ENCODE measurements at regions not wholly inside any gene's neighbourhood (a gene's known extent, or its start where the extent isn't known, plus 50 kb on each side); places are given as distances from the start of the nearest gene placed in this dataset.

DNA sequence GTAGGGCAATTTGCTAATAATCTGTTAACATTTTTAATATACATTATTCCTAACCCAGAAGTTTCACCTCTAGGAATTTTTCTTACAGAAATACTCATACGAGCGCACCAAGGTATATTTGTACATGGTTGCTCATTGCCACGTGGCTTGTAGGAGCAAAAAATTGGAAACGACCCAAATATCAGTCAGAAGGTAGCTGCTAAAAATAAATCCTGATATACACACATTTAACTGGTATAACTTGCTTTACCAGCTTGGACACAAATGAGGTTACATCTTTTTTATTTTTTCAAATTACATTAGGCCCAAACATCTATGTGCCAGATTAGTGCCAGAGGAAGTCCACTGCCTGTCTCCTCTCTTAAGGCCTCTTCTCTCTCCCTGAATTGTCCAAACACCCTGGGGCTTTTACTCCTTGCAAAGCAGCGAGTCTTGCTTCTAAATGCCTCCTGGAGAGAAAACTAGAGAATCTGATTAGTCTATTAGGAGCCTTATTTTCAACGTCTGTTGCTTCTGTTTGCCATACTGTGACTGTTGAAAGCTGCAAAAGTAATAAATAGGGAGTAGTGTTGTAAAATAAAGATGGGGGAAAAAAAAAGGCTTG is 92.0 kb upstream of the SSBP2 start:
- TF ChIP-seq, protein P1, sequence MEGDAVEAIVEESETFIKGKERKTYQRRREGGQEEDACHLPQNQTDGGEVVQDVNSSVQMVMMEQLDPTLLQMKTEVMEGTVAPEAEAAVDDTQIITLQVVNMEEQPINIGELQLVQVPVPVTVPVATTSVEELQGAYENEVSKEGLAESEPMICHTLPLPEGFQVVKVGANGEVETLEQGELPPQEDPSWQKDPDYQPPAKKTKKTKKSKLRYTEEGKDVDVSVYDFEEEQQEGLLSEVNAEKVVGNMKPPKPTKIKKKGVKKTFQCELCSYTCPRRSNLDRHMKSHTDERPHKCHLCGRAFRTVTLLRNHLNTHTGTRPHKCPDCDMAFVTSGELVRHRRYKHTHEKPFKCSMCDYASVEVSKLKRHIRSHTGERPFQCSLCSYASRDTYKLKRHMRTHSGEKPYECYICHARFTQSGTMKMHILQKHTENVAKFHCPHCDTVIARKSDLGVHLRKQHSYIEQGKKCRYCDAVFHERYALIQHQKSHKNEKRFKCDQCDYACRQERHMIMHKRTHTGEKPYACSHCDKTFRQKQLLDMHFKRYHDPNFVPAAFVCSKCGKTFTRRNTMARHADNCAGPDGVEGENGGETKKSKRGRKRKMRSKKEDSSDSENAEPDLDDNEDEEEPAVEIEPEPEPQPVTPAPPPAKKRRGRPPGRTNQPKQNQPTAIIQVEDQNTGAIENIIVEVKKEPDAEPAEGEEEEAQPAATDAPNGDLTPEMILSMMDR (conservative IDR thresholded peaks at IDR 0.05 in 1 of 2, IDR thresholded peaks at IDR 0.05 in 1 of 2; ENCODE audit: extremely low read depth in 1 of 2, insufficient read depth in 1 of 2, low read depth in 1 of 2, low read length in 2 of 2) = no peak
- no peak for TF ChIP-seq EZH2 (IDR thresholded peaks at IDR 0.05; ENCODE audit: borderline replicate concordance, low read length)

Measured in mammary epithelial cell (primary cell).